ENCODE measurements at regions not wholly inside any gene's neighbourhood (a gene's known extent, or its start where the extent isn't known, plus 50 kb on each side); places are given as distances from the start of the nearest gene placed in this dataset.

DNA sequence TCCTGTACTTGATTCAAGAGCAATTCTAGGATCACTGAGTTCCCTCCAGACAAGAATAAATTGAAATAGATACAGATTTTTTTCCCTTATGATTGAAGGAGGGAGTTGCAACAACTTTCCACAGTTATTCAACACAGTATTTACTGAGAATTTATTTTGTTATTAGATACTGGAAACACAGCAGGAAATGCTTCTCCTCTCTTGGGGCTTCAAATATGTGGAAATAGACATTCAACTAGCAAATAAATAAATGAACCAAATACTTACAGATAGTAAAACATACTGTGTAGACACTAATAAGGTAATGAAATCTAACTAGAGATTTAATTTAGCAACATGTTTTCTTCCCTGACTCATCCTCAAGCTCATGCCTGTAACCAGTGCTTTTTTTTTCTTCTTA lies 169.2 kb downstream of the LNPK start (continued):
- TF ChIP-seq ATF2 (IDR thresholded peaks at IDR 0.05; ENCODE audit: low read length) (no peak), TEAD4 (IDR thresholded peaks at IDR 0.05; ENCODE audit: low read depth, low read length) (no peak)

Data from H1 (cell line).